ENCODE measurements at regions not wholly inside any gene's neighbourhood (a gene's known extent, or its start where the extent isn't known, plus 50 kb on each side); places are given as distances from the start of the nearest gene placed in this dataset.

GRCh38 chr2:14240868-14241267 is 391.6 kb upstream of the LRATD1 start:
- Histone ChIP-seq H3K27ac (ENCODE audit: extremely low read depth, low read depth, low read length) (no peak overlapping the region), H3K36me3 (ENCODE audit: control insufficient read depth in 2 of 2, insufficient read depth in 1 of 2, low read length in 2 of 2) (no peaks in the 10 kb centered on the region), H3K9me3 (ENCODE audit: control insufficient read depth, insufficient read depth, low read depth, low read length) (no peaks in the 10 kb centered on the region), H3K4me1 (ENCODE audit: control insufficient read depth, insufficient read depth, low read length) (no peaks in the 10 kb centered on the region), H3K4me3 (ENCODE audit: low read depth, low read length) (no peak overlapping the region)
- no peak for TF ChIP-seq ZNF645 (tag by site-specific recombination; IDR thresholded peaks at IDR 0.05)
- no peak for TF ChIP-seq ZIC2 (tag by site-specific recombination; IDR thresholded peaks at IDR 0.05)
- no peak for TF ChIP-seq ZNF626 (tag by site-specific recombination; IDR thresholded peaks at IDR 0.05)
- no peak for TF ChIP-seq ZNF16 (tag by site-specific recombination; IDR thresholded peaks at IDR 0.05; ENCODE audit: low read depth)
- no peak for TF ChIP-seq ZNF350 (tag by site-specific recombination; IDR thresholded peaks at IDR 0.05)
- ChIA-PET POLR2A (no interaction called here), CTCF (no interaction called here)

- no peaks in the 10 kb centered on the region for H3K9me3 ChIP-seq (ENCODE audit: control insufficient read depth, insufficient read depth, low read depth, low read length)
- CTCF ChIA-PET = no interaction called here
- POLR2A ChIA-PET = no interaction called here
Observed at GRCh38 chr2:14245901-14246300, 386.6 kb upstream of the LRATD1 start.

GRCh38 chr2:14255135-14255820 is 377.2 kb upstream of the LRATD1 start:
- H3K9me3 ChIP-seq (ENCODE audit: control insufficient read depth, insufficient read depth, low read depth, low read length) = no peaks in the 10 kb centered on the region
- CTCF ChIA-PET = no interaction called here
- TF ChIP-seq PRDM10 (tag by site-specific recombination; IDR thresholded peaks at IDR 0.05) (no peak), ZNF510 (tag by site-specific recombination; IDR thresholded peaks at IDR 0.05; ENCODE audit: insufficient replicate concordance) (no peak), ZSCAN4 (tag by site-specific recombination; IDR thresholded peaks at IDR 0.05) (no peak), ZNF155 (tag by site-specific recombination; IDR thresholded peaks at IDR 0.05) (no peak), ZNF423 (tag by site-specific recombination; IDR thresholded peaks at IDR 0.05) (no peak)
- H3K36me3 ChIP-seq (ENCODE audit: control insufficient read depth in 2 of 2, insufficient read depth in 1 of 2, low read length in 2 of 2) = no peaks in the 10 kb centered on the region
- no peak overlapping the region for H3K4me3 ChIP-seq (ENCODE audit: low read depth, low read length)
- no peak overlapping the region for H3K27ac ChIP-seq (ENCODE audit: extremely low read depth, low read depth, low read length)
- no peaks in the 10 kb centered on the region for H3K4me1 ChIP-seq (ENCODE audit: control insufficient read depth, insufficient read depth, low read length)
- POLR2A ChIA-PET = no interaction called here

More at GRCh38 chr2:14245901-14246300, 386.6 kb upstream of the LRATD1 start:
- Histone ChIP-seq H3K4me3 (ENCODE audit: low read depth, low read length) (no peak overlapping the region), H3K27ac (ENCODE audit: extremely low read depth, low read depth, low read length) (no peak overlapping the region), H3K36me3 (ENCODE audit: control insufficient read depth in 2 of 2, insufficient read depth in 1 of 2, low read length in 2 of 2) (no peaks in the 10 kb centered on the region), H3K4me1 (ENCODE audit: control insufficient read depth, insufficient read depth, low read length) (no peaks in the 10 kb centered on the region)
- no peak for TF ChIP-seq ZNF692 (tag by site-specific recombination; IDR thresholded peaks at IDR 0.05)
- TF ChIP-seq ZNF626 (tag by site-specific recombination; IDR thresholded peaks at IDR 0.05) = no peak
- no peak for TF ChIP-seq ZNF302 (tag by site-specific recombination; IDR thresholded peaks at IDR 0.05; ENCODE audit: low read depth)
- TF ChIP-seq ZNF221 (tag by site-specific recombination; IDR thresholded peaks at IDR 0.05; ENCODE audit: borderline replicate concordance) = no peak
- no peak for TF ChIP-seq ZNF555 (tag by site-specific recombination; conservative IDR thresholded peaks at IDR 0.05)
